ENCODE measurements at regions not wholly inside any gene's neighbourhood (a gene's known extent, or its start where the extent isn't known, plus 50 kb on each side); places are given as distances from the start of the nearest gene placed in this dataset.

GRCh38 chrX:42472727-42473126 is 305.2 kb downstream of the PPP1R2C start:
- H3K9ac ChIP-seq (ENCODE audit: low read depth, low read length): no peak overlapping the region
- no peaks in the 10 kb centered on the region for H3K27me3 ChIP-seq (ENCODE audit: control insufficient read depth, insufficient read depth, low read length)
- H3K4me2 ChIP-seq (ENCODE audit: low read length): no peak overlapping the region
- H3K4me1 ChIP-seq (ENCODE audit: control insufficient read depth, insufficient read depth, low read length): no peaks in the 10 kb centered on the region
- H3K4me3 ChIP-seq (ENCODE audit: low read length): no peak overlapping the region
- no peaks in the 10 kb centered on the region for H3K9me3 ChIP-seq (replicated peaks; ENCODE audit: low read length)
- H3K36me3 ChIP-seq (ENCODE audit: insufficient read depth, low read length): no peaks in the 10 kb centered on the region

GRCh38 chrX:42466332-42467046 is 311.5 kb downstream of the PPP1R2C start:
- Histone ChIP-seq H3K4me3 (ENCODE audit: low read length) (no peak overlapping the region), H3K36me3 (ENCODE audit: insufficient read depth, low read length) (no peaks in the 10 kb centered on the region), H3K9me3 (replicated peaks; ENCODE audit: low read length) (no peaks in the 10 kb centered on the region), H3K4me1 (ENCODE audit: control insufficient read depth, insufficient read depth, low read length) (no peaks in the 10 kb centered on the region), H3K4me2 (ENCODE audit: low read length) (no peak overlapping the region), H3K27me3 (ENCODE audit: control insufficient read depth, insufficient read depth, low read length) (no peaks in the 10 kb centered on the region), H3K9ac (ENCODE audit: low read depth, low read length) (no peak overlapping the region)

- Histone ChIP-seq H3K9me3 (replicated peaks; ENCODE audit: low read length) (no peaks in the 10 kb centered on the region), H3K4me1 (ENCODE audit: control insufficient read depth, insufficient read depth, low read length) (no peaks in the 10 kb centered on the region), H3K4me2 (ENCODE audit: low read length) (no peak overlapping the region), H3K36me3 (ENCODE audit: insufficient read depth, low read length) (no peaks in the 10 kb centered on the region), H3K27me3 (ENCODE audit: control insufficient read depth, insufficient read depth, low read length) (no peaks in the 10 kb centered on the region), H3K4me3 (ENCODE audit: low read length) (no peak overlapping the region), H3K9ac (ENCODE audit: low read depth, low read length) (no peak overlapping the region)
These were observed 312.1 kb downstream of the PPP1R2C start for GRCh38 chrX:42465821-42466220.

DNA sequence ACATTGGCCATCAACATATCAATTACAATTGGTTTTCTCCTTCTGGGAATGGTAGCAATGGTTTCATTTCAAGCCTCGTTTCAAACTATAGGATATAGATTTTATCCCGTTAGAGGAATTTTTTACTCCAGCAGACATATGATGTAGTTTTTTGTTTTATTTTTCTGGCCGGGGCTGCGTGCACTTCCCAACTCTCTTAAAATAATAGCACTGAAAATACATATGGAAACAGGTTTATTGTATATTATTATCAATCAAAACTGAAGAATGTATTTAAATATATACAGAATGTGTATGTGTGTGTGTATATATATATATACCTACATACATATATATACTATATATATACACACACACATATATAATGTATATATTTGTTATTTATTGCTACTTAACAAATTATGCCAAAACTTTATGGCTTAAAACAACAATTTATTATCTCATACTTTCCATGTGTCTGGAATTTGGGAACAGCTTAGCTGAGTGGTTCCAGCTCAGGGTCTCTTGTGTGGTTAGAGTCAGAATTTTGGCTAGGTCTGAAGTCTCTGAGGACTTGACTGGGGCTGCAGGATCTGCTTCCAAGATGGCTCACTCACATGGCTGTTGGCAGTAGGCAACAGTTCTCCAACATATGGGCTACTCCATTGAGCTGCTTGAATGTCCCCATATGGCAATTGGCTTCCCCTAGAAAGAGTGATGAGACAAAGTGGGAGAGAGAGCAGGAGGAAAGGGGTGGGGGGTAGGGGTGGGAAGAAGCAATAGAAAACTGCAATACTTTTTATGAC is 314.1 kb downstream of the PPP1R2C start:
- Histone ChIP-seq H3K9me3 (replicated peaks; ENCODE audit: low read length) (no peaks in the 10 kb centered on the region), H3K27me3 (ENCODE audit: control insufficient read depth, insufficient read depth, low read length) (no peaks in the 10 kb centered on the region)

DNA sequence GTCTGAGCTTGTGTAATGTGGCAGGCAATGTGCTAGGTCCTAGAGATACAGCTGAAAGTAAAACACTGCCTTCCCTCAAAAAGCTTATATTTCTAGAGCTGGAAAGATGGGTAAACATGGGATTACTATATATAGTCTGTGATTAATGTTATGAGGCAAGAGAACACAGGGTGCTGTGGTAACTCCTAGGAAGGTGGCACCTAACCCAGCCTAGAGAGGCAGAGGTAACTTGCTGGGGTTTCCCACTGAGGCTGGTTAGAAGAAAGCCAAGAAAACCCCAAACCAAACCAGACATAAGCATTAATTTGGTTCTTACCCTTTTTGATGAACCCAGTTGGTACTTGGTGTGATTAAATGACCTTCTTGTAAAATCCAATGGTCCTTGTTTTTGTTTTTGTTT is 315.0 kb downstream of the PPP1R2C start:
- H3K4me2 ChIP-seq (ENCODE audit: low read length): no peak overlapping the region
- H3K36me3 ChIP-seq (ENCODE audit: insufficient read depth, low read length): no peaks in the 10 kb centered on the region
- H3K27me3 ChIP-seq (ENCODE audit: control insufficient read depth, insufficient read depth, low read length): no peaks in the 10 kb centered on the region
- no peak overlapping the region for H3K4me3 ChIP-seq (ENCODE audit: low read length)
- no peaks in the 10 kb centered on the region for H3K4me1 ChIP-seq (ENCODE audit: control insufficient read depth, insufficient read depth, low read length)
- no peak overlapping the region for H3K9ac ChIP-seq (ENCODE audit: low read depth, low read length)
- H3K9me3 ChIP-seq (replicated peaks; ENCODE audit: low read length): no peaks in the 10 kb centered on the region

More for the DNA sequence above, 314.1 kb downstream of the PPP1R2C start:
- H3K4me1 ChIP-seq (ENCODE audit: control insufficient read depth, insufficient read depth, low read length): no peaks in the 10 kb centered on the region
- H3K4me2 ChIP-seq (ENCODE audit: low read length): no peak overlapping the region
- no peak overlapping the region for H3K9ac ChIP-seq (ENCODE audit: low read depth, low read length)
- no peaks in the 10 kb centered on the region for H3K36me3 ChIP-seq (ENCODE audit: insufficient read depth, low read length)
- no peak overlapping the region for H3K4me3 ChIP-seq (ENCODE audit: low read length)

DNA sequence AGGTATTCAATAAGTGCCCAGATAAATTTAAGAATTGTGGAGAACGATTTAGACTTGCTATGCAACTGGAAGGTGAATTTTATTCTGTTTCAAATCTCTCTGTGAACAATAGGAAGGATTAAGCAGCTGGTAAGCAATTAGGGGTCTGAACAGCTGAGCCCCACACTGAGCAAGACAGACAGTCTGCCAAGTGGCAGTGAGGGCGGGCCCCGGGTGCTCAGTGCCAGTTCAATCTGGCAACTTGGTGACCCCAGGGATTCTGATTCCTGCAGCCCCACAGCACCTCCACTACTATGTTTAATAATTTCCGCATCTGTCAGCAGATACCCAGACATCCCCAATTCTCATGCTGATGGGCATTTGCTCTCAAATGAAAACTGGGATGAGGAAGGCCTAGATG is 317.3 kb downstream of the PPP1R2C start:
- no peak overlapping the region for H3K4me2 ChIP-seq (ENCODE audit: low read length)
- no peaks in the 10 kb centered on the region for H3K9me3 ChIP-seq (replicated peaks; ENCODE audit: low read length)
- H3K36me3 ChIP-seq (ENCODE audit: insufficient read depth, low read length): no peaks in the 10 kb centered on the region
- H3K9ac ChIP-seq (ENCODE audit: low read depth, low read length): no peak overlapping the region
- no peak overlapping the region for H3K4me3 ChIP-seq (ENCODE audit: low read length)
- H3K4me1 ChIP-seq (ENCODE audit: control insufficient read depth, insufficient read depth, low read length): no peaks in the 10 kb centered on the region
- no peaks in the 10 kb centered on the region for H3K27me3 ChIP-seq (ENCODE audit: control insufficient read depth, insufficient read depth, low read length)

- Histone ChIP-seq H3K27me3 (ENCODE audit: control insufficient read depth, insufficient read depth, low read length) (no peaks in the 10 kb centered on the region), H3K4me3 (ENCODE audit: low read length) (no peak overlapping the region), H3K4me2 (ENCODE audit: low read length) (no peak overlapping the region), H3K36me3 (ENCODE audit: insufficient read depth, low read length) (no peaks in the 10 kb centered on the region), H3K4me1 (ENCODE audit: control insufficient read depth, insufficient read depth, low read length) (no peaks in the 10 kb centered on the region), H3K9ac (ENCODE audit: low read depth, low read length) (no peak overlapping the region), H3K9me3 (replicated peaks; ENCODE audit: low read length) (no peaks in the 10 kb centered on the region)
These were observed 318.2 kb downstream of the PPP1R2C start for GRCh38 chrX:42459735-42460134.

GRCh38 chrX:42456176-42456700 is 321.7 kb downstream of the PPP1R2C start:
- Histone ChIP-seq H3K4me2 (ENCODE audit: low read length) (no peak overlapping the region), H3K27me3 (ENCODE audit: control insufficient read depth, insufficient read depth, low read length) (no peaks in the 10 kb centered on the region), H3K4me3 (ENCODE audit: low read length) (no peak overlapping the region), H3K36me3 (ENCODE audit: insufficient read depth, low read length) (no peaks in the 10 kb centered on the region), H3K4me1 (ENCODE audit: control insufficient read depth, insufficient read depth, low read length) (no peaks in the 10 kb centered on the region), H3K9ac (ENCODE audit: low read depth, low read length) (no peak overlapping the region), H3K9me3 (replicated peaks; ENCODE audit: low read length) (no peaks in the 10 kb centered on the region)

- Histone ChIP-seq H3K27me3 (ENCODE audit: control insufficient read depth, insufficient read depth, low read length) (no peaks in the 10 kb centered on the region), H3K4me2 (ENCODE audit: low read length) (no peak overlapping the region), H3K36me3 (ENCODE audit: insufficient read depth, low read length) (no peaks in the 10 kb centered on the region), H3K9ac (ENCODE audit: low read depth, low read length) (no peak overlapping the region), H3K4me3 (ENCODE audit: low read length) (no peak overlapping the region), H3K4me1 (ENCODE audit: control insufficient read depth, insufficient read depth, low read length) (no peaks in the 10 kb centered on the region), H3K9me3 (replicated peaks; ENCODE audit: low read length) (no peaks in the 10 kb centered on the region)
These were observed 327.7 kb downstream of the PPP1R2C start for GRCh38 chrX:42450228-42450627.

DNA sequence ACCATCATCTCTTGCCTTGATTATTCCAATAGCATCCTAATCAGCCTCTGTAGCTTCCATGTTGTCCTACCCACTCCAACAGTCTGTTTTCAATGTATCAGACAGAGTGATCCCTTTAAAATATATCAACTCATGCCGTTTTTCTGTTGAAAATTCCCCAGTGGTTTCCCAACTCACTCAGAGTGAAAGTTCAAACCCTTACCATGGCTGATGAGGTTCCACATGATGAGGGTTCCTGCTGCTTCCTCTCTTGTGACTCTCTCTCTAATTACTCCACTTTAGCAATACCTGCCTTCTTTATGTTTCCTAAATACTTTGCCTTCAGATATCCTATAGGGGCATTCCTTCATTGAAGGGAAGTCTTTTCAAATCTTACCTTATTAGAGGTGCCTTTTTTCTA is 334.7 kb downstream of the PPP1R2C start:
- Histone ChIP-seq H3K4me1 (ENCODE audit: control insufficient read depth, insufficient read depth, low read length) (no peaks in the 10 kb centered on the region), H3K4me2 (ENCODE audit: low read length) (no peak overlapping the region), H3K4me3 (ENCODE audit: low read length) (no peak overlapping the region), H3K9ac (ENCODE audit: low read depth, low read length) (no peak overlapping the region), H3K9me3 (replicated peaks; ENCODE audit: low read length) (no peaks in the 10 kb centered on the region), H3K27me3 (ENCODE audit: control insufficient read depth, insufficient read depth, low read length) (no peaks in the 10 kb centered on the region), H3K36me3 (ENCODE audit: insufficient read depth, low read length) (no peaks in the 10 kb centered on the region)

DNA sequence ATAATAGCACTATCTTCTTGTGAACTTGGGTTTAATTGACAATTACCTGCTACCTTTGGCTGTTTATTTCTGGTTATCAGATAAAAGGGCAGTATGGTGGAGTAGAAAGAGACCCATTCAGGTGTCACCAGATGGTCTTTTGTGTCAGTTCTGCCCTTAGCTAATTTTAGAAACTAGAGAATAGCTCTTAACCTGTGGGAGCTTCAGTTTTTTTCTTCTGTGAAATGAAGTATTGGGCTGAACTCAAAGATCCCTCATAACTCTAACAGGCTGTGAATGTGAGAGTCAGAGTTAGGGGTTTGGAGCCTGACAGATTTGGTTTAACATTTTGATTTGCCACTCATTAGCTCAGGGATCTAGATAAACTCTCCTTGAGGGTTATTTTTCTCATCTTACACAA is 335.2 kb downstream of the PPP1R2C start:
- no peak overlapping the region for H3K9ac ChIP-seq (ENCODE audit: low read depth, low read length)
- no peaks in the 10 kb centered on the region for H3K4me1 ChIP-seq (ENCODE audit: control insufficient read depth, insufficient read depth, low read length)
- H3K4me2 ChIP-seq (ENCODE audit: low read length): no peak overlapping the region
- no peaks in the 10 kb centered on the region for H3K36me3 ChIP-seq (ENCODE audit: insufficient read depth, low read length)
- H3K4me3 ChIP-seq (ENCODE audit: low read length): no peak overlapping the region
- no peaks in the 10 kb centered on the region for H3K27me3 ChIP-seq (ENCODE audit: control insufficient read depth, insufficient read depth, low read length)
- no peaks in the 10 kb centered on the region for H3K9me3 ChIP-seq (replicated peaks; ENCODE audit: low read length)
